WTC11 (cell line): ENCODE measurements at regions not wholly inside any gene's neighbourhood (a gene's known extent, or its start where the extent isn't known, plus 50 kb on each side); places are given as distances from the start of the nearest gene placed in this dataset.

Source experiments
- ATAC-seq: fragments of 200-7000 bp; cut with Tn5 transposase; 2 replicates; pipeline ENCODE4 v1.10.0; 2021; ENCODE audit warnings: mild to moderate bottlenecking, moderate library complexity
- CTCF ChIA-PET: fragments of 300-600 bp; sonication (Branson Sonifier 250); formaldehyde crosslinking; loops from one replicate; lab custom pipeline; 2021; ENCODE audit warnings: antibody characterized with exemption; lab: Charles Lee
- POLR2A ChIA-PET: fragments of 350-600 bp; sonication (Branson Sonifier 250); formaldehyde crosslinking; loops from one replicate; lab custom pipeline; 2021; ENCODE audit warnings: antibody characterized with exemption; lab: Charles Lee
- DNase-seq: peaks from one replicate; pipeline ENCODE4 v3.0.0; 2021; ENCODE audit warnings: low spot score
- H3K27ac Mint-ChIP-seq: 2 replicates; pipeline ENCODE4 v1.8.0; 2021; ENCODE audit warnings: mixed read lengths
- H3K27me3 Mint-ChIP-seq: 2 replicates; pipeline ENCODE4 v1.8.0; 2021; ENCODE audit warnings: low read depth, mild to moderate bottlenecking, moderate library complexity, mixed read lengths
- H3K36me3 Mint-ChIP-seq: 2 replicates; pipeline ENCODE4 v1.8.0; 2021; ENCODE audit warnings: mixed read lengths
- H3K4me1 Mint-ChIP-seq: 2 replicates; pipeline ENCODE4 v1.8.0; 2022; ENCODE audit warnings: mixed read lengths
- H3K4me3 Mint-ChIP-seq: 2 replicates; pipeline ENCODE4 v1.8.0; 2021; ENCODE audit warnings: mild to moderate bottlenecking, moderate library complexity, mixed read lengths
- H3K9me3 Mint-ChIP-seq: 2 replicates; pipeline ENCODE4 v1.8.0; 2021; ENCODE audit warnings: mixed read lengths
- CBFB ChIP-seq: sonication (generic); formaldehyde crosslinking; IDR thresholded peaks from 2 replicates; pipeline ENCODE4 v1.8.1; 2022; ENCODE audit warnings: mild to moderate bottlenecking, low read depth, missing genetic modification reagents
- CDX4 ChIP-seq: fragments of 250-450 bp; sonication (Bioruptor Pico); IDR thresholded peaks from 2 replicates; pipeline ENCODE4 v1.9.0; 2021; ENCODE audit warnings: moderate library complexity, mild to moderate bottlenecking, inconsistent platforms, borderline replicate concordance
- E2F4 ChIP-seq: sonication (generic); formaldehyde crosslinking; IDR thresholded peaks from 2 replicates; pipeline ENCODE4 v1.8.1; 2022; ENCODE audit warnings: low read depth, mild to moderate bottlenecking, moderate library complexity, missing genetic modification reagents, borderline replicate concordance
- GABPB1 ChIP-seq: sonication (generic); formaldehyde crosslinking; IDR thresholded peaks from 2 replicates; pipeline ENCODE4 v1.8.1; 2023; ENCODE audit warnings: mild to moderate bottlenecking, missing genetic modification reagents
- GRHL2 ChIP-seq: fragments of 250-450 bp; sonication (Bioruptor Pico); IDR thresholded peaks from 2 replicates; pipeline ENCODE4 v1.8.0; 2022; ENCODE audit warnings: mild to moderate bottlenecking, moderate library complexity; ENCODE audit not compliant: insufficient replicate concordance, severe bottlenecking
- HMGA2 ChIP-seq: fragments of 250-450 bp; sonication (Bioruptor Pico); IDR thresholded peaks from 2 replicates; pipeline ENCODE4 v1.4.0; 2021; ENCODE audit warnings: mild to moderate bottlenecking, moderate library complexity
- HMGXB4 ChIP-seq: sonication (generic); formaldehyde crosslinking; IDR thresholded peaks from 2 replicates; pipeline ENCODE4 v1.8.1; 2023; ENCODE audit warnings: mild to moderate bottlenecking, moderate library complexity, missing genetic modification reagents
- IRF1 ChIP-seq: sonication (generic); formaldehyde crosslinking; IDR thresholded peaks from 2 replicates; pipeline ENCODE4 v1.8.0; 2023; ENCODE audit warnings: missing genetic modification reagents
- JAZF1 ChIP-seq: fragments of 250-450 bp; sonication (Bioruptor Pico); IDR thresholded peaks from 2 replicates; pipeline ENCODE4 v1.9.0; 2021; ENCODE audit warnings: moderate library complexity, mild to moderate bottlenecking, inconsistent platforms
- KAT7 ChIP-seq: sonication (generic); formaldehyde crosslinking; IDR thresholded peaks from 2 replicates; pipeline ENCODE4 v1.8.1; 2023; ENCODE audit warnings: missing genetic modification reagents, mild to moderate bottlenecking, borderline replicate concordance
- MXD4 ChIP-seq: fragments of 250-450 bp; sonication (Bioruptor Pico); IDR thresholded peaks from 2 replicates; pipeline ENCODE4 v1.8.0; 2021; ENCODE audit warnings: mild to moderate bottlenecking, moderate library complexity, borderline replicate concordance
- NR1H2 ChIP-seq: sonication (generic); formaldehyde crosslinking; IDR thresholded peaks from 2 replicates; pipeline ENCODE4 v1.9.0; 2021; ENCODE audit warnings: mild to moderate bottlenecking, moderate library complexity, missing genetic modification reagents
- PREB ChIP-seq: sonication (generic); formaldehyde crosslinking; IDR thresholded peaks from 2 replicates; pipeline ENCODE4 v1.8.1; 2022; ENCODE audit warnings: mild to moderate bottlenecking, missing genetic modification reagents, moderate library complexity, borderline replicate concordance
- TCF7 ChIP-seq: sonication (generic); formaldehyde crosslinking; IDR thresholded peaks from 2 replicates; pipeline ENCODE4 v1.8.0; 2022; ENCODE audit warnings: mild to moderate bottlenecking, low read depth, missing genetic modification reagents, moderate library complexity
- TP53 ChIP-seq: sonication (generic); formaldehyde crosslinking; IDR thresholded peaks from 2 replicates; pipeline ENCODE4 v1.8.1; 2023; ENCODE audit warnings: mild to moderate bottlenecking, missing genetic modification reagents
- ZMAT4 ChIP-seq: fragments of 250-450 bp; sonication (Bioruptor Pico); IDR thresholded peaks from 2 replicates; pipeline ENCODE4 v1.9.0; 2021; ENCODE audit warnings: mild to moderate bottlenecking
- ZNF423 ChIP-seq: fragments of 250-450 bp; sonication (Bioruptor Pico); IDR thresholded peaks from 2 replicates; pipeline ENCODE4 v2.1.2; 2022; ENCODE audit warnings: mild to moderate bottlenecking, moderate library complexity
- ZNF671 ChIP-seq: fragments of 250-450 bp; sonication (Bioruptor Pico); IDR thresholded peaks from 2 replicates; pipeline ENCODE4 v1.8.0; 2021; ENCODE audit warnings: mild to moderate bottlenecking

- Mint-ChIP-seq H3K4me3 (no peak overlapping the region), H3K27me3 (no peaks in the 10 kb centered on the region), H3K36me3 (no peaks in the 10 kb centered on the region), H3K4me1 (peaks cover 3% of the 10 kb centered on the region)
- CTCF ChIA-PET: no interaction called here
- TF ChIP-seq IRF1 (CRISPR knock-in tag) (no peak), MXD4 (CRISPR knock-in tag) (no peak), GRHL2 (CRISPR knock-in tag) (no peak), PREB (CRISPR knock-in tag) (no peak), CDX4 (CRISPR knock-in tag) (no peak), E2F4 (CRISPR knock-in tag) (no peak), TP53 (no peak), GABPB1 (CRISPR knock-in tag) (no peak), NR1H2 (CRISPR knock-in tag) (no peak), CBFB (CRISPR knock-in tag) (no peak), ZMAT4 (CRISPR knock-in tag) (no peak)
- TF ChIP-seq, all 79 proteins: peak for 0
- no peak for ATAC-seq
- POLR2A ChIA-PET: no interaction called here
- H3K27ac Mint-ChIP-seq: no peak overlapping the region
- DNase-seq: no peak
- H3K9me3 Mint-ChIP-seq: peaks cover under 1% of the 10 kb centered on the region; the same call in 1 of the 2 replicates
Measured at GRCh38 chr12:30014991-30015390, 231.2 kb upstream of the TMTC1 start.

GRCh38 chr12:30012816-30013450, 229.2 kb upstream of the TMTC1 start:
- no peaks in the 10 kb centered on the region for H3K27me3 Mint-ChIP-seq
- DNase-seq (peak; percentile 42), ATAC-seq (peak; percentile 96)
- H3K9me3 Mint-ChIP-seq: no peaks in the 10 kb centered on the region
- CTCF ChIA-PET: interaction anchor here (1.1 kb wide), 1 partner anchor 111 kb away, joined by 4 read pairs; no protein-coding TSS in a partner anchor
- peaks cover 3% of the 10 kb centered on the region for H3K4me1 Mint-ChIP-seq
- no peaks in the 10 kb centered on the region for H3K36me3 Mint-ChIP-seq
- H3K27ac Mint-ChIP-seq: no peak overlapping the region
- TF ChIP-seq TCF7 (CRISPR knock-in tag) (no peak), ZNF423 (CRISPR knock-in tag) (no peak), MXD4 (CRISPR knock-in tag) (no peak), HMGXB4 (CRISPR knock-in tag) (no peak), JAZF1 (CRISPR knock-in tag) (no peak), ZNF671 (CRISPR knock-in tag) (no peak), HMGA2 (no peak), KAT7 (CRISPR knock-in tag) (no peak)
- POLR2A ChIA-PET: no interaction called here
- H3K4me3 Mint-ChIP-seq: no peak overlapping the region
